ENCODE measurements at regions not wholly inside any gene's neighbourhood (a gene's known extent, or its start where the extent isn't known, plus 50 kb on each side); places are given as distances from the start of the nearest gene placed in this dataset.

- no peak overlapping the region for H3K27ac Mint-ChIP-seq
- Histone ChIP-seq H3K27me3 (ENCODE audit: control insufficient read depth in 2 of 2, insufficient read depth in 2 of 2, low read length in 2 of 2) (no peaks in the 10 kb centered on the region), H3K4me3 (replicated peaks in 1 of 3; ENCODE audit: low read depth in 2 of 3, low read length in 3 of 3) (no peak overlapping the region), H3K36me3 (replicated peaks in 1 of 2; ENCODE audit: control insufficient read depth in 1 of 2, insufficient read depth in 2 of 2, low read length in 2 of 2) (no peaks in the 10 kb centered on the region), H3K9ac (ENCODE audit: insufficient read depth, low read length, poor library complexity, severe bottlenecking) (no peak overlapping the region), H3K27ac (ENCODE audit: low read depth in 1 of 2, low read length in 2 of 2) (no peak overlapping the region), H2AFZ (ENCODE audit: insufficient read depth, low read depth, low read length, poor library complexity, severe bottlenecking) (no peak overlapping the region), H3K4me2 (replicated peaks; ENCODE audit: extremely low read depth, low read length, poor library complexity, severe bottlenecking) (no peak overlapping the region), H3K9me3 (replicated peaks in 1 of 2; ENCODE audit: control insufficient read depth in 1 of 2, insufficient read depth in 1 of 2, low read length in 2 of 2) (no peaks in the 10 kb centered on the region), H4K20me1 (ENCODE audit: insufficient read depth, low read length) (no peaks in the 10 kb centered on the region), H3K79me2 (ENCODE audit: insufficient read depth, low read length) (no peaks in the 10 kb centered on the region), H3K4me1 (ENCODE audit: control insufficient read depth in 1 of 2, insufficient read depth in 2 of 2, low read length in 2 of 2) (no peaks in the 10 kb centered on the region)
- peaks cover 2 to 6% (median 6%) of the 10 kb centered on the region in 3 donors for H3K27me3 Mint-ChIP-seq (ENCODE audit: low read depth in 3 of 3)
- intact Hi-C loops (cut with micrococcal nuclease), result no loop called here
- H3K4me3 Mint-ChIP-seq, result no peak overlapping the region
- H3K9me3 Mint-ChIP-seq, result peaks cover 0 to 4% (median 0%) of the 10 kb centered on the region in 7 donors
- WGBS (ENCODE audit: insufficient coverage), result no CpG with 5 or more reads among the region's 3 CpGs
- TF ChIP-seq CTCF (IDR thresholded peaks at IDR 0.05), result no peak
- no peaks in the 10 kb centered on the region for H3K4me1 Mint-ChIP-seq
- no peaks in the 10 kb centered on the region for H3K36me3 Mint-ChIP-seq
- DNase-seq, result no peak
Measured at GRCh38 chrX:137413190-137413589, 152.7 kb upstream of the ZIC3 start.

GRCh38 chrX:137405449-137406140 lies 160.3 kb upstream of the ZIC3 start:
- Mint-ChIP-seq H3K4me1 (no peaks in the 10 kb centered on the region), H3K27me3 (ENCODE audit: low read depth in 3 of 3) (peaks cover 0 to 4% (median 0%) of the 10 kb centered on the region in 3 donors), H3K4me3 (no peak overlapping the region), H3K27ac (no peak overlapping the region), H3K36me3 (no peaks in the 10 kb centered on the region), H3K9me3 (no peaks in the 10 kb centered on the region)
- Histone ChIP-seq H3K4me3 (replicated peaks in 1 of 3; ENCODE audit: low read depth in 2 of 3, low read length in 3 of 3) (no peak overlapping the region), H3K36me3 (replicated peaks in 1 of 2; ENCODE audit: control insufficient read depth in 1 of 2, insufficient read depth in 2 of 2, low read length in 2 of 2) (no peaks in the 10 kb centered on the region), H3K27ac (ENCODE audit: low read depth in 1 of 2, low read length in 2 of 2) (no peak overlapping the region), H3K9me3 (replicated peaks in 1 of 2; ENCODE audit: control insufficient read depth in 1 of 2, insufficient read depth in 1 of 2, low read length in 2 of 2) (no peaks in the 10 kb centered on the region), H4K20me1 (ENCODE audit: insufficient read depth, low read length) (no peaks in the 10 kb centered on the region), H3K4me1 (ENCODE audit: control insufficient read depth in 1 of 2, insufficient read depth in 2 of 2, low read length in 2 of 2) (no peaks in the 10 kb centered on the region), H3K79me2 (ENCODE audit: insufficient read depth, low read length) (no peaks in the 10 kb centered on the region), H3K4me2 (replicated peaks; ENCODE audit: extremely low read depth, low read length, poor library complexity, severe bottlenecking) (no peak overlapping the region), H3K27me3 (ENCODE audit: control insufficient read depth in 2 of 2, insufficient read depth in 2 of 2, low read length in 2 of 2) (no peaks in the 10 kb centered on the region), H3K9ac (ENCODE audit: insufficient read depth, low read length, poor library complexity, severe bottlenecking) (no peak overlapping the region), H2AFZ (ENCODE audit: insufficient read depth, low read depth, low read length, poor library complexity, severe bottlenecking) (no peak overlapping the region)
- intact Hi-C loops (cut with micrococcal nuclease), result no loop called here
- DNase-seq, result no peak
- no peak for TF ChIP-seq CTCF (IDR thresholded peaks at IDR 0.05)
- 96% methylated on average over 11 of the region's 26 CpGs for WGBS (ENCODE audit: insufficient coverage)
